H1 (cell line): ENCODE measurements at regions not wholly inside any gene's neighbourhood (a gene's known extent, or its start where the extent isn't known, plus 50 kb on each side); places are given as distances from the start of the nearest gene placed in this dataset.

Source experiments
- CTCF ChIA-PET: fragments of 300-600 bp; sonication (Branson Sonifier 250); formaldehyde crosslinking; loops from one replicate; lab custom pipeline; 2021; ENCODE audit not compliant: partially characterized antibody; lab: Charles Lee
- POLR2A ChIA-PET: fragments of 300-600 bp; sonication (Branson Sonifier 250); formaldehyde crosslinking; loops from one replicate; lab custom pipeline; 2021; ENCODE audit warnings: inconsistent platforms; ENCODE audit not compliant: partially characterized antibody; lab: Charles Lee
- DNase-seq, 2 experiments: peaks; one replicate each; pipeline versions ENCODE4 v3.0.0 to v3.0.0-alpha.2; 2010 to 2022; ENCODE audit warnings: low spot score in 2 of 2, low read depth in 1 of 2, mixed read lengths in 1 of 2
- FAIRE-seq: peaks from 2 replicates; lab custom pipeline; 2011; peaks lifted over from hg19 to GRCh38; lab: Jason Lieb, UNC
- H2AFZ ChIP-seq: 2 replicates; pipeline ENCODE4 v1.8.1; 2012; ENCODE audit warnings: low read length, inconsistent platforms
- H2AK5ac ChIP-seq: 2 replicates; pipeline ENCODE4 v1.6.1; 2013; ENCODE audit warnings: low read depth, low read length
- H2BK120ac ChIP-seq: replicated peaks from 2 replicates; pipeline ENCODE3; 2013; ENCODE audit warnings: low read depth, low read length, inconsistent platforms
- H2BK12ac ChIP-seq: 2 replicates; pipeline ENCODE4 v1.6.1; 2013; ENCODE audit warnings: low read depth, low read length
- H2BK15ac ChIP-seq: 2 replicates; pipeline ENCODE4 v1.6.1; 2013; ENCODE audit warnings: low read length
- H2BK20ac ChIP-seq: 2 replicates; pipeline ENCODE4 v1.6.1; 2013; ENCODE audit warnings: low read length
- H2BK5ac ChIP-seq: 2 replicates; pipeline ENCODE4 v1.6.1; 2013; ENCODE audit warnings: low read depth, low read length
- H3K14ac ChIP-seq: 2 replicates; pipeline ENCODE4 v1.6.1; 2013; ENCODE audit warnings: inconsistent platforms; ENCODE audit not compliant: insufficient read length
- H3K18ac ChIP-seq: 2 replicates; pipeline ENCODE4 v1.6.1; 2013; ENCODE audit warnings: low read length; ENCODE audit errors: extremely low read depth
- H3K23ac ChIP-seq: 2 replicates; pipeline ENCODE4 v1.6.1; 2013; ENCODE audit warnings: inconsistent platforms; ENCODE audit not compliant: insufficient read length
- H3K23me2 ChIP-seq: 2 replicates; pipeline ENCODE4 v1.6.1; 2013; ENCODE audit warnings: low read depth, low read length
- H3K27ac ChIP-seq: 2 replicates; pipeline ENCODE4 v1.6.1; 2011; ENCODE audit warnings: low read depth, low read length, inconsistent platforms
- H3K27me3 ChIP-seq, 4 experiments: replicated peaks in 1 of 4; 1 replicate in 1 of 4; 2 replicates in 3 of 4; pipeline versions ENCODE4 v1.6.1 to v1.8.1; 2011 to 2013; ENCODE audit warnings: low read length in 3 of 4, mild to moderate bottlenecking in 3 of 4, inconsistent platforms in 2 of 4, mixed read lengths in 2 of 4, moderate library complexity in 1 of 4; ENCODE audit not compliant: control insufficient read depth in 3 of 4, insufficient read depth in 3 of 4; ENCODE audit errors: extremely low read depth in 1 of 4
- H3K36me3 ChIP-seq, 4 experiments: 2 replicates each; pipeline versions ENCODE4 v1.6.1 to v1.8.1; 2011 to 2013; ENCODE audit warnings: mild to moderate bottlenecking in 4 of 4, low read length in 3 of 4, moderate library complexity in 2 of 4, control low read depth in 1 of 4, inconsistent platforms in 1 of 4; ENCODE audit not compliant: insufficient read depth in 4 of 4, control insufficient read depth in 2 of 4
- H3K4ac ChIP-seq: replicated peaks from 2 replicates; pipeline ENCODE3; 2013; ENCODE audit warnings: low read length, low read depth, mixed read lengths, inconsistent platforms; ENCODE audit not compliant: insufficient read length
- H3K4me1 ChIP-seq, 4 experiments: replicated peaks in 1 of 4; 1 replicate in 1 of 4; 2 replicates in 3 of 4; pipeline versions ENCODE4 v1.6.1 to v1.8.1; 2011 to 2013; ENCODE audit warnings: low read length in 3 of 4, inconsistent platforms in 2 of 4, mixed read lengths in 1 of 4; ENCODE audit not compliant: insufficient read depth in 4 of 4, control insufficient read depth in 3 of 4
- H3K4me2 ChIP-seq, 2 experiments: 2 replicates each; pipeline versions ENCODE4 v1.6.1 to v1.8.1; 2011 to 2013; ENCODE audit warnings: low read depth in 2 of 2, low read length in 2 of 2, control low read depth in 1 of 2, inconsistent platforms in 1 of 2, mild to moderate bottlenecking in 1 of 2; ENCODE audit not compliant: insufficient read depth in 1 of 2
- H3K4me3 ChIP-seq, 4 experiments: fragments of 200-600, 300-600 bp in 1 of 4; sonication (generic), shearing (Covaris generic), sonication (Bioruptor Twin) in 1 of 4; 2 replicates each; pipeline versions ENCODE4 v1.5.1 to v1.8.1; 2011 to 2016; ENCODE audit warnings: low read length in 4 of 4, low read depth in 3 of 4, control low read depth in 2 of 4, inconsistent platforms in 2 of 4, mild to moderate bottlenecking in 2 of 4, mixed read lengths in 1 of 4, moderate library complexity in 1 of 4; ENCODE audit not compliant: insufficient read depth in 2 of 4; ENCODE audit errors: extremely low read depth in 1 of 4
- H3K56ac ChIP-seq: replicated peaks from 2 replicates; pipeline ENCODE3; 2013; ENCODE audit warnings: low read depth, mild to moderate bottlenecking, mixed read lengths, low read length, inconsistent platforms; ENCODE audit not compliant: insufficient read length
- H3K79me1 ChIP-seq: 2 replicates; pipeline ENCODE4 v1.6.1; 2013; ENCODE audit warnings: low read depth, low read length, control low read depth
- H3K79me2 ChIP-seq, 2 experiments: 2 replicates each; pipeline versions ENCODE4 v1.6.1 to v1.8.1; 2012 to 2013; ENCODE audit warnings: low read length in 2 of 2, mild to moderate bottlenecking in 2 of 2, inconsistent platforms in 1 of 2; ENCODE audit not compliant: insufficient read depth in 2 of 2, control insufficient read depth in 1 of 2
- H3K9ac ChIP-seq, 4 experiments: replicated peaks in 1 of 4; 1 replicate in 1 of 4; 2 replicates in 3 of 4; pipeline versions ENCODE4 v1.6.1 to v1.8.1; 2011 to 2013; ENCODE audit warnings: low read depth in 3 of 4, low read length in 3 of 4, control low read depth in 2 of 4, mild to moderate bottlenecking in 2 of 4, moderate library complexity in 2 of 4, inconsistent platforms in 1 of 4; ENCODE audit errors: extremely low read depth in 1 of 4
- H3K9me3 ChIP-seq, 2 experiments: 2 replicates each; pipeline versions ENCODE4 v1.6.1 to v1.8.1; 2012 to 2013; ENCODE audit warnings: mild to moderate bottlenecking in 2 of 2, moderate library complexity in 2 of 2, control low read depth in 1 of 2, inconsistent platforms in 1 of 2, low read depth in 1 of 2, low read length in 1 of 2, mixed read lengths in 1 of 2; ENCODE audit not compliant: insufficient read depth in 2 of 2
- H4K20me1 ChIP-seq, 2 experiments: replicated peaks in 1 of 2; 2 replicates each; pipeline versions ENCODE3 to v1.8.1; 2011 to 2013; ENCODE audit warnings: inconsistent platforms in 2 of 2, low read length in 2 of 2, mild to moderate bottlenecking in 1 of 2; ENCODE audit not compliant: insufficient read depth in 2 of 2, control insufficient read depth in 1 of 2
- H4K5ac ChIP-seq: 2 replicates; pipeline ENCODE4 v1.6.1; 2013; ENCODE audit warnings: low read length, low read depth, mixed read lengths, inconsistent platforms; ENCODE audit not compliant: insufficient read length
- H4K8ac ChIP-seq: 2 replicates; pipeline ENCODE4 v1.8.0; 2013; ENCODE audit warnings: mild to moderate bottlenecking, moderate library complexity, low read length, inconsistent platforms; ENCODE audit not compliant: insufficient read depth; ENCODE audit errors: extremely low read depth
- H4K91ac ChIP-seq: replicated peaks from 2 replicates; pipeline ENCODE3; 2013; ENCODE audit warnings: low read length, mixed read lengths, inconsistent platforms; ENCODE audit not compliant: insufficient read length
- ASH2L ChIP-seq: fragments of 200-600, 300-600 bp; sonication (generic); IDR thresholded peaks from one replicate; pipeline ENCODE4 v1.7.1; 2017; ENCODE audit warnings: low read length
- CBX5 ChIP-seq: fragments of 300-800, 300-1000 bp; sonication (generic); IDR thresholded peaks from 2 replicates; pipeline ENCODE4 v1.7.1; 2016; ENCODE audit warnings: antibody characterized with exemption, low read length, low read depth
- CTCF ChIP-seq, 3 experiments: IDR thresholded peaks; 1 replicate in 2 of 3; 2 replicates in 1 of 3; pipeline versions ENCODE4 v1.5.1 to v1.6.1; 2011; ENCODE audit warnings: low read length in 3 of 3, mild to moderate bottlenecking in 3 of 3, inconsistent platforms in 2 of 3, low read depth in 1 of 3, moderate library complexity in 1 of 3; ENCODE audit not compliant: insufficient read depth in 1 of 3; ENCODE audit errors: control extremely low read depth in 1 of 3
- EGR1 ChIP-seq: IDR thresholded peaks from 2 replicates; pipeline ENCODE4 v1.6.1; 2011; ENCODE audit warnings: low read depth, low read length, borderline replicate concordance
- JUND ChIP-seq: IDR thresholded peaks from 2 replicates; pipeline ENCODE4 v1.6.1; 2011; ENCODE audit warnings: mild to moderate bottlenecking, improper control_type of control experiment, low read length
- KDM5A ChIP-seq: fragments of 200-600 bp; IDR thresholded peaks from 2 replicates; pipeline ENCODE4 v1.7.1; 2012; ENCODE audit warnings: mild to moderate bottlenecking, low read length, inconsistent platforms, mixed read lengths
- RXRA ChIP-seq: IDR thresholded peaks from 2 replicates; pipeline ENCODE4 v1.6.1; 2011; ENCODE audit warnings: low read depth, mild to moderate bottlenecking, low read length, moderate library complexity; ENCODE audit not compliant: insufficient read depth
- SAP30 ChIP-seq: fragments of 300-600 bp; sonication (generic); IDR thresholded peaks from 2 replicates; pipeline ENCODE4 v1.7.1; 2012; ENCODE audit warnings: low read length, moderate library complexity, mild to moderate bottlenecking, inconsistent platforms; ENCODE audit not compliant: insufficient read depth, insufficient replicate concordance
- SP1 ChIP-seq: IDR thresholded peaks from 2 replicates; pipeline ENCODE4 v1.6.1; 2011; ENCODE audit warnings: low read depth, low read length
- SRF ChIP-seq: IDR thresholded peaks from 2 replicates; pipeline ENCODE4 v1.6.1; 2011; ENCODE audit warnings: mild to moderate bottlenecking, low read depth, low read length, moderate library complexity
- SUZ12 ChIP-seq: fragments of 200-600 bp; sonication (generic); IDR thresholded peaks from 2 replicates; pipeline ENCODE4 v1.6.1; 2012; ENCODE audit warnings: mild to moderate bottlenecking, inconsistent platforms, low read length, moderate library complexity, mixed read lengths
- TAF7 ChIP-seq: optimal IDR thresholded peaks from 2 replicates; pipeline ENCODE3; 2011; ENCODE audit warnings: low read depth, mild to moderate bottlenecking, inconsistent platforms, low read length, moderate library complexity, borderline replicate concordance
- TBP ChIP-seq: IDR thresholded peaks from 2 replicates; pipeline ENCODE4 v1.6.1; 2011; ENCODE audit warnings: low read depth, low read length, improper control_type of control experiment
- WGBS, 2 experiments: shearing (Covaris generic) in 1 of 2; methylation state at CpG; one replicate each; pipeline versions ENCODE4 v1.1.6 to v1.1.7; 2013 to 2015; ENCODE audit warnings: low lambda C conversion rate in 2 of 2, mixed read lengths in 2 of 2, inconsistent platforms in 1 of 2, low coverage in 1 of 2, missing lambda C conversion rate in 1 of 2; ENCODE audit not compliant: insufficient replicate concordance in 2 of 2, insufficient coverage in 1 of 2, insufficient read length in 1 of 2; ENCODE audit errors: extremely low coverage in 1 of 2, missing lambda C conversion rate in 1 of 2; 5-methylcytosine and 5-hydroxymethylcytosine counted together

- Histone ChIP-seq H2AFZ (no peak overlapping the region), H4K5ac (no peak overlapping the region), H3K9ac (no peak overlapping the region), H3K18ac (no peak overlapping the region), H4K91ac (no peak overlapping the region), H2BK20ac (no peak overlapping the region), H2BK5ac (no peak overlapping the region), H2BK120ac (no peak overlapping the region), H3K79me2 (no peaks in the 10 kb centered on the region), H4K20me1 (no peaks in the 10 kb centered on the region), H3K23me2 (no peaks in the 10 kb centered on the region), H4K8ac (no peak overlapping the region), H3K4ac (no peak overlapping the region), H3K36me3 (no peaks in the 10 kb centered on the region), H3K4me3 (no peak overlapping the region), H3K79me1 (no peaks in the 10 kb centered on the region), H3K4me1 (no peaks in the 10 kb centered on the region), H3K14ac (no peak overlapping the region), H3K27ac (no peak overlapping the region), H2AK5ac (no peak overlapping the region), H3K4me2 (no peak overlapping the region), H3K27me3 (no peaks in the 10 kb centered on the region), H3K56ac (no peak overlapping the region), H2BK12ac (no peak overlapping the region), H3K23ac (no peak overlapping the region), H2BK15ac (no peak overlapping the region), H3K9me3 (no peaks in the 10 kb centered on the region)
- DNase-seq, result no peak
- CTCF ChIA-PET, result interaction anchor here (1.5 kb wide), 1 partner anchor 8 kb away, joined by 7 read pairs; no protein-coding TSS in a partner anchor
- POLR2A ChIA-PET, result no interaction called here
- 94% methylated on average over 4 of the region's 4 CpGs; no CpG with 5 or more reads in 1 of the 2 experiments for WGBS, 2 experiments
- FAIRE-seq, result no peak
- TF ChIP-seq JUND (no peak), SAP30 (no peak), CBX5 (no peak), ASH2L (no peak), TAF7 (no peak), SUZ12 (no peak), RXRA (no peak), KDM5A (no peak), TBP (no peak), CTCF (IDR thresholded peaks at IDR 0.05; ENCODE audit: control extremely low read depth in 1 of 3, insufficient read depth in 1 of 3, low read depth in 1 of 3, low read length in 3 of 3) (no peak), SP1 (no peak), SRF (no peak), EGR1 (no peak)
Observed at GRCh38 chr2:51093016-51093415, 61.1 kb upstream of the NRXN1 start.
